ENCODE measurements at regions not wholly inside any gene's neighbourhood (a gene's known extent, or its start where the extent isn't known, plus 50 kb on each side); places are given as distances from the start of the nearest gene placed in this dataset.

GRCh38 chr18:71324356-71324755 lies 1035.5 kb downstream of the SOCS6 start:
- no peak for TF ChIP-seq CTCF (IDR thresholded peaks at IDR 0.05)
- TF ChIP-seq POLR2A (IDR thresholded peaks at IDR 0.05) = no peak
